DND-41 (cell line): ENCODE measurements at regions not wholly inside any gene's neighbourhood (a gene's known extent, or its start where the extent isn't known, plus 50 kb on each side); places are given as distances from the start of the nearest gene placed in this dataset.
"Not testable (repeated sequence)": the region's sequence is repeated elsewhere in the genome, so short reads cannot be mapped to it uniquely, and the experiment has no call there.

ENCODE experiments used
- EZH2 ChIP-seq: IDR thresholded peaks from 3 replicates; pipeline ENCODE4 v1.6.1; 2012; ENCODE audit warnings: borderline replicate concordance, low read depth, mild to moderate bottlenecking, moderate library complexity, low read length, inconsistent platforms; ENCODE audit not compliant: severe bottlenecking
- TF ChIP-seq, protein P1 (sequence below): IDR thresholded peaks from 2 replicates; pipeline ENCODE4 v1.5.1; 2012; ENCODE audit warnings: borderline replicate concordance, low read length, moderate library complexity, mild to moderate bottlenecking; ENCODE audit not compliant: poor library complexity, severe bottlenecking; ENCODE audit errors: extremely low read depth

DNA sequence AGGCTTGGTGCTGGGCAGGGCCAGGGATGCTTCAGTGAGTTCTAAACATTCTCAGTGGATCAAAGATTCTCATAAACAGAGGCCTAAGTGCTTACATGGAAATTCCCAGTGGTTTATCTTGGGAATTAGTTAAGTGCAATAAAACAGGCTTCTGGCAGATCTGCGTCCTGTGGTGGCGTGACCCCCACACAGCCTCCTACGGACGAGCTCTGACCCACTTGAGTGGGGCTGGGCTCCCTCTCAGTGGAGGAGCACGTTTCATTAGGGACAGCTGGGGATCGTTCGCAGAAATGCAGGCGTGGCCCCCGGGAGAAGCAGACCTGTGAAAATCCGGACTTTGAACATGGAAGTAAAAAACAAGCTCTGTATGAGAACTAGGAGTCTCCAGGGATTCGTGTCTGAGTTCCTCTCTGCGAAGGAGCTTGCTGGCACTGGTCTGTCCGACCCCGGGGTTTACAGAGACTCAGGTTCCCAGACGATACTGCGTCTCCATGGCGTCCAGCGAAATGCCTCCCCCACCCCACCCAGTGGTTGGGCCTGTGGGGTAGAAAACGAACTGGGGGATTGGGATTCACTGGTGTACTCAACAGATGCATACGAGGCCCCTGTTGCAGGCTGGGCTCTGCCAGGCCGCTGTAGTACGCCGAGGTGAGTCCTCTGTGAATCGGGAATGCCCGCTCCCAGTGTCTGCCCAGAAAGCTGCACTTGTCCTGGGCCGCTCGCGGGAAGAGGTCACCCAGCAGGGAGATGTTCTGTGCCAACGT is 117.6 kb downstream of the NPIPB11 start:
- TF ChIP-seq EZH2: not testable (repeated sequence)
- TF ChIP-seq, protein P1, sequence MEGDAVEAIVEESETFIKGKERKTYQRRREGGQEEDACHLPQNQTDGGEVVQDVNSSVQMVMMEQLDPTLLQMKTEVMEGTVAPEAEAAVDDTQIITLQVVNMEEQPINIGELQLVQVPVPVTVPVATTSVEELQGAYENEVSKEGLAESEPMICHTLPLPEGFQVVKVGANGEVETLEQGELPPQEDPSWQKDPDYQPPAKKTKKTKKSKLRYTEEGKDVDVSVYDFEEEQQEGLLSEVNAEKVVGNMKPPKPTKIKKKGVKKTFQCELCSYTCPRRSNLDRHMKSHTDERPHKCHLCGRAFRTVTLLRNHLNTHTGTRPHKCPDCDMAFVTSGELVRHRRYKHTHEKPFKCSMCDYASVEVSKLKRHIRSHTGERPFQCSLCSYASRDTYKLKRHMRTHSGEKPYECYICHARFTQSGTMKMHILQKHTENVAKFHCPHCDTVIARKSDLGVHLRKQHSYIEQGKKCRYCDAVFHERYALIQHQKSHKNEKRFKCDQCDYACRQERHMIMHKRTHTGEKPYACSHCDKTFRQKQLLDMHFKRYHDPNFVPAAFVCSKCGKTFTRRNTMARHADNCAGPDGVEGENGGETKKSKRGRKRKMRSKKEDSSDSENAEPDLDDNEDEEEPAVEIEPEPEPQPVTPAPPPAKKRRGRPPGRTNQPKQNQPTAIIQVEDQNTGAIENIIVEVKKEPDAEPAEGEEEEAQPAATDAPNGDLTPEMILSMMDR: not testable (repeated sequence)
